ENCODE measurements at regions not wholly inside any gene's neighbourhood (a gene's known extent, or its start where the extent isn't known, plus 50 kb on each side); places are given as distances from the start of the nearest gene placed in this dataset.

- ChIA-PET CTCF (no interaction called here), POLR2A (ENCODE audit: low non-redundant PET) (no interaction called here)
- TF ChIP-seq, protein P1, sequence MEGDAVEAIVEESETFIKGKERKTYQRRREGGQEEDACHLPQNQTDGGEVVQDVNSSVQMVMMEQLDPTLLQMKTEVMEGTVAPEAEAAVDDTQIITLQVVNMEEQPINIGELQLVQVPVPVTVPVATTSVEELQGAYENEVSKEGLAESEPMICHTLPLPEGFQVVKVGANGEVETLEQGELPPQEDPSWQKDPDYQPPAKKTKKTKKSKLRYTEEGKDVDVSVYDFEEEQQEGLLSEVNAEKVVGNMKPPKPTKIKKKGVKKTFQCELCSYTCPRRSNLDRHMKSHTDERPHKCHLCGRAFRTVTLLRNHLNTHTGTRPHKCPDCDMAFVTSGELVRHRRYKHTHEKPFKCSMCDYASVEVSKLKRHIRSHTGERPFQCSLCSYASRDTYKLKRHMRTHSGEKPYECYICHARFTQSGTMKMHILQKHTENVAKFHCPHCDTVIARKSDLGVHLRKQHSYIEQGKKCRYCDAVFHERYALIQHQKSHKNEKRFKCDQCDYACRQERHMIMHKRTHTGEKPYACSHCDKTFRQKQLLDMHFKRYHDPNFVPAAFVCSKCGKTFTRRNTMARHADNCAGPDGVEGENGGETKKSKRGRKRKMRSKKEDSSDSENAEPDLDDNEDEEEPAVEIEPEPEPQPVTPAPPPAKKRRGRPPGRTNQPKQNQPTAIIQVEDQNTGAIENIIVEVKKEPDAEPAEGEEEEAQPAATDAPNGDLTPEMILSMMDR (conservative IDR thresholded peaks at IDR 0.05; ENCODE audit: low read depth), result no peak
- no peak for DNase-seq (ENCODE audit: low spot score)
- H3K27ac ChIP-seq, result no peak overlapping the region
These were observed 61.6 kb upstream of the NKX1-1 start for GRCh38 chr4:1467581-1468458.

- TF ChIP-seq, protein P1 (conservative IDR thresholded peaks at IDR 0.05; ENCODE audit: low read depth), result no peak
- no peak overlapping the region for H3K27ac ChIP-seq
- DNase-seq (ENCODE audit: low spot score), result no peak
- ChIA-PET POLR2A (ENCODE audit: low non-redundant PET) (no interaction called here), CTCF (no interaction called here)
These were observed 60.6 kb upstream of the NKX1-1 start for GRCh38 chr4:1466863-1467165.

- TF ChIP-seq, protein P1 (conservative IDR thresholded peaks at IDR 0.05; ENCODE audit: low read depth), result no peak
- ChIA-PET CTCF (no interaction called here), POLR2A (ENCODE audit: low non-redundant PET) (no interaction called here)
- no peak overlapping the region for H3K27ac ChIP-seq
- DNase-seq (ENCODE audit: low spot score), result no peak
These were observed 60.0 kb upstream of the NKX1-1 start for GRCh38 chr4:1466034-1466862.

- TF ChIP-seq, protein P1 (conservative IDR thresholded peaks at IDR 0.05; ENCODE audit: low read depth), result no peak
- no peak overlapping the region for H3K27ac ChIP-seq
- ChIA-PET POLR2A (ENCODE audit: low non-redundant PET) (no interaction called here), CTCF (interaction anchor here (1.0 kb wide), 1 partner anchor 99 kb away, joined by 3 read pairs; no protein-coding TSS in a partner anchor)
- DNase-seq (ENCODE audit: low spot score), result no peak
These were observed 59.2 kb upstream of the NKX1-1 start for GRCh38 chr4:1465173-1466033.

DNA sequence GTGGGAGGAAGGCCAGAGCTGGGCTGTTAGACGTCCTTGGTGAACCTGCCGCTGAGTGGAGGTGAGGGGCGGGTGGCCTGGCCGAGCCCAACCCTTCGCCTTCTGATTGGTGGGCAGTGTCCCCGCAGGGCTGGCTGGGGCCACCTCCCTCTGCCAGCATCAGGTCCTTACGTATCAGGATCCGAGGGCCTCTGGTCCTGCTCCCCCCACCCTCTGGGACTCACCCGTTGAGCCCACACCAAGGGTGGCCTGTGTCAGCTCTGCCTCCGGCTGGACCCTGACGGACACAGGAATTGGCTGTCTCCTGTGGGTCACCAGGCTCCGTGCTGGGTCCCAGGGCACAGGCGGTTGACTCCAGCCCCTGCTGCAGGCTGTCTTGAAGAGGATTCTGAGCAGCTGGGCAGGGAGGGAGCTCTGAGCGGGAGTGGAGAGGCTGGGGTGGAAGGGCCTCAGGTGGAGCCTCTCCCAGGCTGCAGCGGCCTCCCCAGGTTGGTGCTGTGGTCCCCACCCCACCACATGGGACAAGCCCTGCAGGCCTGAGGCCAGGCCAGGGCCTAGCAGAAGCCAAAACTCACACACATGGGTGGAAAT lies 58.4 kb upstream of the NKX1-1 start:
- no peak for DNase-seq (ENCODE audit: low spot score)
- POLR2A ChIA-PET (ENCODE audit: low non-redundant PET), result no interaction called here
- TF ChIP-seq, protein P1 (conservative IDR thresholded peaks at IDR 0.05; ENCODE audit: low read depth), result no peak
- H3K27ac ChIP-seq, result no peak overlapping the region
- CTCF ChIA-PET, result interaction anchor here (1.0 kb wide), 1 partner anchor 100 kb away, joined by 3 read pairs; no protein-coding TSS in a partner anchor
